ENCODE measurements at regions not wholly inside any gene's neighbourhood (a gene's known extent, or its start where the extent isn't known, plus 50 kb on each side); places are given as distances from the start of the nearest gene placed in this dataset.

DNA sequence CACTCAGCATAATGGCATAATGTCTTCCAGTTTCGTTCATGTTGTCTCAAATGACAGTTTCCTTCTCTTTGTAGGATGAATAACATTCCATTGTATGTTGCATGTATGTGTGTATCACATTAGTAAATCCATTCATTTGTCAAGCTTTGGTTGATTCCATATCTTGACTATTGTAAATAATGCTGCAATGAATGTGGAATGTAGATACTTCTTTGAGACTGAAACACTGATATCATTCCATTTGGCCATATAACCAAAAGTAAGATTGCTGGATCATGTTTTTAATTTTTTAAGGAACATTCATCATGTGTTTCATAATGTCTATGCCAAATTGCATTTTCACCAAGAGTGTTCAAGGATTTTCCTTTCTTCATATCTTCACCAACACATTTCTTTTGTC is 1711.4 kb upstream of the PIK3C3 start:
- H3K9me3 ChIP-seq: no peaks in the 10 kb centered on the region
- 31 to 42% methylated on average over 1 of the region's 1 CpG for WGBS, 2 donors
- H3K27me3 ChIP-seq: peaks cover 0 to 2% of the 10 kb centered on the region in 2 donors
- no peak for DNase-seq (ENCODE audit: low spot score in 2 of 2)
- TF ChIP-seq POLR2A (IDR thresholded peaks at IDR 0.05): no peak
- TF ChIP-seq, protein P1, sequence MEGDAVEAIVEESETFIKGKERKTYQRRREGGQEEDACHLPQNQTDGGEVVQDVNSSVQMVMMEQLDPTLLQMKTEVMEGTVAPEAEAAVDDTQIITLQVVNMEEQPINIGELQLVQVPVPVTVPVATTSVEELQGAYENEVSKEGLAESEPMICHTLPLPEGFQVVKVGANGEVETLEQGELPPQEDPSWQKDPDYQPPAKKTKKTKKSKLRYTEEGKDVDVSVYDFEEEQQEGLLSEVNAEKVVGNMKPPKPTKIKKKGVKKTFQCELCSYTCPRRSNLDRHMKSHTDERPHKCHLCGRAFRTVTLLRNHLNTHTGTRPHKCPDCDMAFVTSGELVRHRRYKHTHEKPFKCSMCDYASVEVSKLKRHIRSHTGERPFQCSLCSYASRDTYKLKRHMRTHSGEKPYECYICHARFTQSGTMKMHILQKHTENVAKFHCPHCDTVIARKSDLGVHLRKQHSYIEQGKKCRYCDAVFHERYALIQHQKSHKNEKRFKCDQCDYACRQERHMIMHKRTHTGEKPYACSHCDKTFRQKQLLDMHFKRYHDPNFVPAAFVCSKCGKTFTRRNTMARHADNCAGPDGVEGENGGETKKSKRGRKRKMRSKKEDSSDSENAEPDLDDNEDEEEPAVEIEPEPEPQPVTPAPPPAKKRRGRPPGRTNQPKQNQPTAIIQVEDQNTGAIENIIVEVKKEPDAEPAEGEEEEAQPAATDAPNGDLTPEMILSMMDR (IDR thresholded peaks at IDR 0.05): no peak
- no peak for TF ChIP-seq EP300 (IDR thresholded peaks at IDR 0.05)
- H3K27ac ChIP-seq: no peak overlapping the region
- no peaks in the 10 kb centered on the region for H3K4me1 ChIP-seq
- H3K4me3 ChIP-seq: no peak overlapping the region
- H3K36me3 ChIP-seq: no peaks in the 10 kb centered on the region

DNA sequence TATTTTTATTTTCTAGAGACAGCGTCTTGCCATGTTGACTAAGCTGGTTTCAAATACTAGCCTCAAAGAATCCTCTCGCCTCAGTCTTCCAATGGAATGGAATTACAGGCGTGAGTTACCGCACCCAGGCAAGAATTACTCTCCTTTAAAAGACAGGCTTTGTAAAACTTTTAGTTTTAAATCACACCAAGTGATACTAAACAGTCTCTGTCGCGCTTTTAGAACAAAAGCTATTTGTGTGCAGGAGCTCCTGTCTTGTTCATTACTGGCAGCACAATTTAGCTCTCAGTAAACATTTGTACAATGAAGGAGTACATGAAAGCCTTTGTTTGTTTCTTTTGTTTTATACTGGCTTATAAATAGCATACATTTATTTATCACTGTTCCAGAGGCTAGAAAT is 1719.2 kb upstream of the PIK3C3 start:
- no peak overlapping the region for H3K4me3 ChIP-seq
- no peak for DNase-seq (ENCODE audit: low spot score in 2 of 2)
- H3K4me1 ChIP-seq: no peaks in the 10 kb centered on the region
- 51 to 54% methylated on average over 6 of the region's 6 CpGs for WGBS, 2 donors
- no peaks in the 10 kb centered on the region for H3K27me3 ChIP-seq
- TF ChIP-seq EP300 (IDR thresholded peaks at IDR 0.05) (no peak), POLR2A (IDR thresholded peaks at IDR 0.05) (no peak)
- TF ChIP-seq, protein P1 (IDR thresholded peaks at IDR 0.05): no peak
- no peak overlapping the region for H3K27ac ChIP-seq
- H3K9me3 ChIP-seq: no peaks in the 10 kb centered on the region
- no peaks in the 10 kb centered on the region for H3K36me3 ChIP-seq

- H3K27me3 ChIP-seq: no peaks in the 10 kb centered on the region
- H3K4me3 ChIP-seq: no peak overlapping the region
- no peaks in the 10 kb centered on the region for H3K36me3 ChIP-seq
- H3K27ac ChIP-seq: no peak overlapping the region
- H3K4me1 ChIP-seq: no peaks in the 10 kb centered on the region
- no peaks in the 10 kb centered on the region for H3K9me3 ChIP-seq
- TF ChIP-seq EP300 (IDR thresholded peaks at IDR 0.05) (no peak), POLR2A (IDR thresholded peaks at IDR 0.05) (no peak)
- TF ChIP-seq, protein P1 (IDR thresholded peaks at IDR 0.05): no peak
- no peak for DNase-seq (ENCODE audit: low spot score in 2 of 2)
- WGBS, 2 donors: 79 to 93% methylated on average over 2 of the region's 2 CpGs
Observed at GRCh38 chr18:40235323-40235722, 1719.7 kb upstream of the PIK3C3 start.

DNA sequence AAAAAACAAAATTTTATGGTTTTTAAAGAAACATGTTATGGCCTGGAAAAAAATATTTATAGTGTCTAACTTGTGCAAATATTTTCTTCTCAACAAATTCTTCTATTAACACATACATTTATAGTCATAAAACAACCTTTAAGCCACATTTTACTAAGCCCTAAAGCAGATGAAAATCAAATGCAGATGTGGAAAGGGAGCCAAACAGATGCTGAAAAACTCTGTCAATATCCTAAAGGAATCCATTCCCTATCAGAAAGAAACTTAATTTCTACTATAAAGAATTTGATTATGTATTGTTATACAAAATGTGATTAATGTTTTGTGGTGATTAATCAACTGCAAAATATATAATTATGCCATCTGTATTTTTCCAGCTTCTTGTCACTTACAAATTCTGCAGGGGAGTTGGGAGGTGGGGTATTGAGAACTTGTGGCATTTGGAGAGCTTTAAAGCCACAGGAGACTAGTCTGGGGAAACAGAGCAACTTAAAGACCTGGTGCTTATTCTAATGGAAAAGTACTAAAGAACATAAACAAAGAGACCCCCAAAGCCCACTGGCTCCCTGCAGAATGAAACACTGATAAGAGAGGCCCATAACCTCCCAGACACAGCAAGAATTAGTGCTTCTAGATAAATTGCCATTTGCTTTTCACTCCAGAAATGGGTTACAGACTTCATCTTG is 1721.0 kb upstream of the PIK3C3 start:
- Histone ChIP-seq H3K9me3 (no peaks in the 10 kb centered on the region), H3K27me3 (no peaks in the 10 kb centered on the region), H3K4me1 (no peaks in the 10 kb centered on the region), H3K4me3 (no peak overlapping the region), H3K27ac (no peak overlapping the region), H3K36me3 (no peaks in the 10 kb centered on the region)
- DNase-seq (ENCODE audit: low spot score in 2 of 2): no peak
- TF ChIP-seq, protein P1 (IDR thresholded peaks at IDR 0.05): no peak
- TF ChIP-seq EP300 (IDR thresholded peaks at IDR 0.05) (no peak), POLR2A (IDR thresholded peaks at IDR 0.05) (no peak)

DNA sequence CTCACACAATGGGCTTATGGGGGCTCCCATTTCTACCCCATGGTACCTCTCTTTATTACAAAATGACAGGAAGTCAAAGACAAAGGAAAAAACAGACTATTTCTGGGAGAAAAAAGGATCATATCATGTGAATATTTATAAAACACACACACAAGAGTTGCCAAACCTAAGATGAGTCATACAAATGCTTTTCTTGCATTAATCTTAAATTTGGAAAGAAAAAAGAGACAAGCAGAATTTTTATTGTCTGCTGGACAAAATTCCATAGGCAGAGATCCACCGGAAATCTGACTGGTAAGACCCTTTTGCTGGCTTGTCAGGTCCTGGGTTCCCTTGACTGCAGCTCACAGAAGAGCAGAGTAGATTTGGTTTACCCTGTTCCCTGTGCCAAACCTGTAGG is 1732.3 kb upstream of the PIK3C3 start:
- H3K4me1 ChIP-seq: no peaks in the 10 kb centered on the region
- DNase-seq (ENCODE audit: low spot score in 2 of 2): no peak
- no peaks in the 10 kb centered on the region for H3K36me3 ChIP-seq
- no peaks in the 10 kb centered on the region for H3K27me3 ChIP-seq
- 53 to 65% methylated on average over 1 of the region's 1 CpG for whole genome bisulfite sequencing, 2 donors
- H3K27ac ChIP-seq: no peak overlapping the region
- no peaks in the 10 kb centered on the region for H3K9me3 ChIP-seq
- no peak overlapping the region for H3K4me3 ChIP-seq
- TF ChIP-seq, protein P1 (IDR thresholded peaks at IDR 0.05): no peak
- TF ChIP-seq EP300 (IDR thresholded peaks at IDR 0.05) (no peak), POLR2A (IDR thresholded peaks at IDR 0.05) (no peak)
